H9 (cell line): ENCODE measurements at regions not wholly inside any gene's neighbourhood (a gene's known extent, or its start where the extent isn't known, plus 50 kb on each side); places are given as distances from the start of the nearest gene placed in this dataset.

Experiments
- DNase-seq: peaks from one replicate; pipeline ENCODE4 v3.0.0-alpha.2; 2017
- H2AFZ ChIP-seq: one replicate; pipeline ENCODE4 v1.6.1; 2013; ENCODE audit warnings: mild to moderate bottlenecking, low read length, control low read depth, moderate library complexity
- H2AK5ac ChIP-seq: 2 replicates; pipeline ENCODE4 v1.6.1; 2013; ENCODE audit warnings: low read length, control low read depth, mixed read lengths; ENCODE audit not compliant: insufficient read length
- H2BK120ac ChIP-seq: one replicate; pipeline ENCODE4 v1.6.1; 2013; ENCODE audit warnings: low read depth, mild to moderate bottlenecking, low read length, control low read depth, inconsistent platforms; ENCODE audit not compliant: poor library complexity, severe bottlenecking
- H2BK12ac ChIP-seq: 2 replicates; pipeline ENCODE4 v1.6.1; 2013; ENCODE audit warnings: low read length, control low read depth, mixed read lengths, low read depth; ENCODE audit not compliant: insufficient read length
- H2BK15ac ChIP-seq: 2 replicates; pipeline ENCODE4 v1.6.1; 2013; ENCODE audit warnings: low read depth, low read length, control low read depth
- H2BK20ac ChIP-seq: one replicate; pipeline ENCODE4 v1.6.1; 2013; ENCODE audit warnings: low read depth, mild to moderate bottlenecking, low read length, control low read depth, inconsistent platforms; ENCODE audit not compliant: poor library complexity, severe bottlenecking
- H2BK5ac ChIP-seq: 2 replicates; pipeline ENCODE4 v1.6.1; 2013; ENCODE audit warnings: low read length, control low read depth, mixed read lengths; ENCODE audit not compliant: insufficient read length
- H3K14ac ChIP-seq: 2 replicates; pipeline ENCODE4 v1.6.1; 2013; ENCODE audit warnings: low read length, control low read depth; ENCODE audit not compliant: insufficient read depth
- H3K18ac ChIP-seq: 2 replicates; pipeline ENCODE4 v1.6.1; 2013; ENCODE audit warnings: low read depth, mild to moderate bottlenecking, mixed read lengths, low read length, control low read depth; ENCODE audit not compliant: insufficient read length
- H3K23ac ChIP-seq: 2 replicates; pipeline ENCODE4 v1.6.1; 2013; ENCODE audit warnings: low read length, control low read depth, mixed read lengths, low read depth; ENCODE audit not compliant: insufficient read length
- H3K23me2 ChIP-seq: 2 replicates; pipeline ENCODE4 v1.6.1; 2013; ENCODE audit warnings: low read depth, mild to moderate bottlenecking, mixed read lengths, low read length, control low read depth; ENCODE audit not compliant: insufficient read length, poor library complexity, severe bottlenecking
- H3K27ac ChIP-seq: 2 replicates; pipeline ENCODE4 v1.5.1; 2013; ENCODE audit warnings: low read length, control low read depth, mixed read lengths, low read depth; ENCODE audit not compliant: insufficient read length
- H3K27me3 ChIP-seq: 2 replicates; pipeline ENCODE4 v1.6.1; 2013; ENCODE audit warnings: low read length, control low read depth, inconsistent platforms; ENCODE audit not compliant: insufficient read depth
- H3K4ac ChIP-seq: 2 replicates; pipeline ENCODE4 v1.6.1; 2013; ENCODE audit warnings: low read depth, mild to moderate bottlenecking, control low read depth, inconsistent platforms, low read length, moderate library complexity
- H3K4me1 ChIP-seq: 2 replicates; pipeline ENCODE4 v1.6.1; 2013; ENCODE audit warnings: low read length, control low read depth, inconsistent platforms; ENCODE audit not compliant: insufficient read depth
- H3K4me2 ChIP-seq: 2 replicates; pipeline ENCODE4 v1.6.1; 2013; ENCODE audit warnings: low read length, control low read depth, mixed read lengths; ENCODE audit not compliant: insufficient read length, insufficient read depth
- H3K56ac ChIP-seq: 2 replicates; pipeline ENCODE4 v1.6.1; 2013; ENCODE audit warnings: low read depth, mild to moderate bottlenecking, mixed read lengths, low read length, control low read depth; ENCODE audit not compliant: insufficient read length
- H3K79me1 ChIP-seq: 2 replicates; pipeline ENCODE4 v1.6.1; 2013; ENCODE audit warnings: low read depth, mild to moderate bottlenecking, moderate library complexity, low read length, control low read depth, inconsistent platforms; ENCODE audit not compliant: insufficient read depth, poor library complexity, severe bottlenecking
- H3K79me2 ChIP-seq: 2 replicates; pipeline ENCODE4 v1.6.1; 2013; ENCODE audit warnings: low read length, control low read depth, inconsistent platforms; ENCODE audit not compliant: insufficient read depth
- H3K9ac ChIP-seq: 2 replicates; pipeline ENCODE4 v1.6.1; 2013; ENCODE audit warnings: low read length, control low read depth, mixed read lengths; ENCODE audit not compliant: insufficient read length; ENCODE audit errors: extremely low read depth
- H3K9me3 ChIP-seq: one replicate; pipeline ENCODE4 v1.6.1; 2013; ENCODE audit warnings: low read depth, low read length, inconsistent platforms; ENCODE audit not compliant: control insufficient read depth
- H3T11ph ChIP-seq: one replicate; pipeline ENCODE4 v1.6.1; 2013; ENCODE audit warnings: mild to moderate bottlenecking, low read length, control low read depth, inconsistent platforms
- H4K20me1 ChIP-seq: one replicate; pipeline ENCODE4 v1.6.1; 2013; ENCODE audit not compliant: control insufficient read depth, insufficient read length, insufficient read depth
- H4K5ac ChIP-seq: 2 replicates; pipeline ENCODE4 v1.6.1; 2013; ENCODE audit warnings: low read depth, mild to moderate bottlenecking, mixed read lengths, low read length, control low read depth; ENCODE audit not compliant: insufficient read length
- H4K8ac ChIP-seq: replicated peaks from 2 replicates; pipeline ENCODE4 v1.6.1; 2013; ENCODE audit warnings: low read length, control low read depth, mixed read lengths, low read depth; ENCODE audit not compliant: insufficient read length
- H4K91ac ChIP-seq: 2 replicates; pipeline ENCODE4 v1.6.1; 2013; ENCODE audit warnings: low read depth, mild to moderate bottlenecking, moderate library complexity, mixed read lengths, low read length, control low read depth; ENCODE audit not compliant: insufficient read length
- H3K27ac Mint-ChIP-seq, 3 experiments: 2 replicates in 2 of 3; 3 replicates in 1 of 3; pipeline ENCODE4 v1.8.0; 2020 to 2021; ENCODE audit warnings: mixed read lengths in 3 of 3, mild to moderate bottlenecking in 1 of 3, moderate library complexity in 1 of 3
- H3K27me3 Mint-ChIP-seq: 2 replicates; pipeline ENCODE4 v1.8.0; 2021; ENCODE audit warnings: low read depth, mild to moderate bottlenecking, moderate library complexity, mixed read lengths
- H3K36me3 Mint-ChIP-seq, 3 experiments: 2 replicates in 2 of 3; 3 replicates in 1 of 3; pipeline ENCODE4 v1.8.0; 2020 to 2021; ENCODE audit warnings: low read depth in 3 of 3, mixed read lengths in 3 of 3; ENCODE audit not compliant: insufficient read depth in 1 of 3
- H3K4me1 Mint-ChIP-seq, 2 experiments: 2 replicates each; pipeline ENCODE4 v1.8.0; 2020; ENCODE audit warnings: mixed read lengths in 2 of 2
- H3K4me3 Mint-ChIP-seq, 2 experiments: 2 replicates in 1 of 2; 3 replicates in 1 of 2; pipeline ENCODE4 v1.8.0; 2020 to 2021; ENCODE audit warnings: mild to moderate bottlenecking in 2 of 2, mixed read lengths in 2 of 2, moderate library complexity in 1 of 2
- H3K9me3 Mint-ChIP-seq, 2 experiments: 2 replicates in 1 of 2; 3 replicates in 1 of 2; pipeline ENCODE4 v1.8.0; 2020; ENCODE audit warnings: mild to moderate bottlenecking in 2 of 2, mixed read lengths in 2 of 2, moderate library complexity in 1 of 2
- WGBS: extraction: QIAGEN DNeasy Blood & Tissue Kit; methylation state at CpG from one replicate; pipeline ENCODE4 v1.1.7; 2013; ENCODE audit warnings: missing lambda C conversion rate, low lambda C conversion rate, mixed read lengths; ENCODE audit not compliant: insufficient read length; ENCODE audit errors: extremely low coverage; 5-methylcytosine and 5-hydroxymethylcytosine counted together
- TF ChIP-seq, protein P1 (sequence below): fragments of 200-600 bp; sonication (generic); conservative IDR thresholded peaks from 3 replicates; pipeline ENCODE4 v1.8.0; 2021; ENCODE audit warnings: antibody characterized with exemption, mild to moderate bottlenecking

DNA sequence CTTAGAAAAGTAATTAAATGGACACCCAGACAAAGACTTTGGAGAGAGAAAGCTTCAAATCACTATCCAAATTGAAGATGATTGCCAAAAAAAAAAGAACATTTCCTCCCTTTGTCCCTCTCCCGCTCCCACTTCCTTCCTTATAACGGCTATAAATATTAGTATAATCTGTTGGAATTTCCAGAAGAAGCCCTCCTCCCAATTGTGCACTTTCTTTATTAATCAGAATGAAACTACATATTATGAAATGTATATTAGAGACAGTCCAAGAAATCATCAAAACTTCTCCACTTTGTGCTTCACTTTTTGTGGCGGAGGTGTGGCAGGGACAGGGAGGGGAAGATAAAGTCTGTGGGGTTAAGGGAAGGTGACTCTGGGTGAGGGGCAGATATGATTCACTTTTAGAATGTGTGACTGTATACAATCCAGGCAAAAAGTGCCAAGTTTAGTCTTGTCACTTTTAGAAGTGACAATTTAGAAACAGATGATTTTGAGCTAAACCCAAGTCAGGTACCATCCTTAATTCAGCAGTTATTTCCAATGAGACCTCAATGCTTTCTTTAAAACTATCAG, 195.0 kb upstream of the MARCKS start:
- Histone ChIP-seq H2AK5ac (no peak overlapping the region), H3K18ac (no peak overlapping the region), H4K5ac (no peak overlapping the region), H4K20me1 (no peaks in the 10 kb centered on the region), H2AFZ (no peak overlapping the region), H2BK5ac (no peak overlapping the region), H3K79me2 (no peaks in the 10 kb centered on the region), H4K8ac (no peak overlapping the region), H3T11ph (no peak overlapping the region), H3K27ac (no peak overlapping the region), H3K23me2 (no peaks in the 10 kb centered on the region), H3K4ac (no peak overlapping the region), H3K56ac (no peak overlapping the region), H3K9me3 (no peaks in the 10 kb centered on the region), H2BK15ac (no peak overlapping the region), H3K4me2 (no peak overlapping the region), H3K27me3 (no peaks in the 10 kb centered on the region), H2BK120ac (no peak overlapping the region), H3K23ac (no peak overlapping the region), H3K14ac (no peak overlapping the region), H3K4me1 (no peaks in the 10 kb centered on the region), H2BK12ac (no peak overlapping the region), H3K79me1 (no peaks in the 10 kb centered on the region), H4K91ac (no peak overlapping the region), H3K9ac (no peak overlapping the region), H2BK20ac (no peak overlapping the region)
- DNase-seq, result no peak
- H3K27me3 Mint-ChIP-seq, result no peaks in the 10 kb centered on the region
- TF ChIP-seq, protein P1, sequence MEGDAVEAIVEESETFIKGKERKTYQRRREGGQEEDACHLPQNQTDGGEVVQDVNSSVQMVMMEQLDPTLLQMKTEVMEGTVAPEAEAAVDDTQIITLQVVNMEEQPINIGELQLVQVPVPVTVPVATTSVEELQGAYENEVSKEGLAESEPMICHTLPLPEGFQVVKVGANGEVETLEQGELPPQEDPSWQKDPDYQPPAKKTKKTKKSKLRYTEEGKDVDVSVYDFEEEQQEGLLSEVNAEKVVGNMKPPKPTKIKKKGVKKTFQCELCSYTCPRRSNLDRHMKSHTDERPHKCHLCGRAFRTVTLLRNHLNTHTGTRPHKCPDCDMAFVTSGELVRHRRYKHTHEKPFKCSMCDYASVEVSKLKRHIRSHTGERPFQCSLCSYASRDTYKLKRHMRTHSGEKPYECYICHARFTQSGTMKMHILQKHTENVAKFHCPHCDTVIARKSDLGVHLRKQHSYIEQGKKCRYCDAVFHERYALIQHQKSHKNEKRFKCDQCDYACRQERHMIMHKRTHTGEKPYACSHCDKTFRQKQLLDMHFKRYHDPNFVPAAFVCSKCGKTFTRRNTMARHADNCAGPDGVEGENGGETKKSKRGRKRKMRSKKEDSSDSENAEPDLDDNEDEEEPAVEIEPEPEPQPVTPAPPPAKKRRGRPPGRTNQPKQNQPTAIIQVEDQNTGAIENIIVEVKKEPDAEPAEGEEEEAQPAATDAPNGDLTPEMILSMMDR, result no peak
- no peak overlapping the region for H3K27ac Mint-ChIP-seq
- no peaks in the 10 kb centered on the region for H3K36me3 Mint-ChIP-seq
- WGBS, result no CpG with 5 or more reads among the region's 3 CpGs
- H3K4me3 Mint-ChIP-seq, result no peak overlapping the region
- no peaks in the 10 kb centered on the region for H3K4me1 Mint-ChIP-seq
- no peaks in the 10 kb centered on the region for H3K9me3 Mint-ChIP-seq
